Hepatocyte (in vitro differentiated cells): ENCODE measurements at regions not wholly inside any gene's neighbourhood (a gene's known extent, or its start where the extent isn't known, plus 50 kb on each side); places are given as distances from the start of the nearest gene placed in this dataset.

Experiments
- CTCF ChIP-seq: fragments of 200-600 bp; sonication (generic); IDR thresholded peaks from 2 replicates; pipeline ENCODE4 v1.5.1; 2016; ENCODE audit warnings: antibody characterized with exemption, mild to moderate bottlenecking; ENCODE audit not compliant: poor library complexity
- EZH2 ChIP-seq: fragments of 200-600 bp; sonication (generic); IDR thresholded peaks from 2 replicates; pipeline ENCODE4 v1.6.1; 2016; ENCODE audit warnings: antibody characterized with exemption, mild to moderate bottlenecking, borderline replicate concordance
- EZH2phosphoT487 ChIP-seq: fragments of 200-600 bp; sonication (generic); IDR thresholded peaks from one replicate; pipeline ENCODE4 v1.6.1; 2018; ENCODE audit warnings: antibody characterized with exemption, mild to moderate bottlenecking, low read depth, moderate library complexity; ENCODE audit not compliant: unreplicated experiment, severe bottlenecking

DNA sequence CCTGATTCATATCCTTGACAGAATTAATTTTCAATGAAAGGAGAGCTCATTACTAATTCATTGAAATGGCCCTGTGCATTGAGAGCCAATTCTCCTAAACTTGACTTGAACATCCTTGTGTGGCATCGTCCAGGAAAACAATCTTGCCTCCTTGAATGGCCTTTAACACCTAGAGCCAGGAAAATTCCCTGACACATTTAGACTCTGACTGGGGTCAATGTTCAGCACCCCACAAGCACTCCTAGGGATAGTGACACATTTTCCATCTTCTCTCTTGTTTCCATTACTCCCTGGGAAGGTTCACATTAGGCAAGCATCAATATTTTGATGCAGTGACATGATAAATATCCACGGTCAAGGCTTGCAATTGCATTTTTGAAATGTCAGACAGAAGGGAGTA is 218.9 kb downstream of the LACC1 start:
- TF ChIP-seq CTCF (no peak), EZH2 (no peak), EZH2phosphoT487 (no peak)
